IMR-90 (cell line): ENCODE measurements at regions not wholly inside any gene's neighbourhood (a gene's known extent, or its start where the extent isn't known, plus 50 kb on each side); places are given as distances from the start of the nearest gene placed in this dataset.

Source experiments
- ATAC-seq: fragments of 200-7000 bp; cut with Tn5 transposase; 2 replicates; pipeline ENCODE4 v1.9.1; 2020; ENCODE audit warnings: low read depth, mild to moderate bottlenecking, moderate library complexity
- BruUV-seq: library from RNA; stranded (reverse); fragments of 400-500 nt; replicated peaks from 2 replicates; lab custom pipeline; 2021; lab: Mats Ljungman, UMichigan
- CTCF ChIA-PET: fragments of 300-600 bp; formaldehyde crosslinking; extraction: SDS; loops from one replicate; lab custom pipeline; 2021; ENCODE audit warnings: antibody characterized with exemption; lab: Yijun Ruan, JAX
- POLR2A ChIA-PET: fragments of 300-600 bp; sonication (Branson Sonifier 250); formaldehyde crosslinking; loops from one replicate; lab custom pipeline; 2022; ENCODE audit warnings: antibody characterized with exemption; ENCODE audit not compliant: unreplicated experiment; lab: Charles Lee
- DNase-seq: peaks from one replicate; pipeline ENCODE4 v3.0.0; 2013
- H2AFZ ChIP-seq: replicated peaks from 2 replicates; pipeline ENCODE3; 2013; ENCODE audit warnings: low read length, mild to moderate bottlenecking; ENCODE audit not compliant: poor library complexity
- H2AK5ac ChIP-seq: 2 replicates; pipeline ENCODE4 v1.6.1; 2013; ENCODE audit warnings: low read depth, low read length, inconsistent platforms
- H2AK9ac ChIP-seq: replicated peaks from 2 replicates; pipeline ENCODE3; 2013; ENCODE audit warnings: mild to moderate bottlenecking, low read depth, low read length, moderate library complexity; ENCODE audit not compliant: poor library complexity
- H2BK120ac ChIP-seq: 2 replicates; pipeline ENCODE4 v1.6.1; 2013; ENCODE audit warnings: low read depth, low read length, inconsistent platforms
- H2BK15ac ChIP-seq: 3 replicates; pipeline ENCODE4 v1.6.1; 2013; ENCODE audit warnings: low read depth, low read length, inconsistent platforms
- H2BK20ac ChIP-seq: 2 replicates; pipeline ENCODE4 v1.6.1; 2013; ENCODE audit warnings: low read depth, mild to moderate bottlenecking, inconsistent platforms, low read length, moderate library complexity
- H2BK5ac ChIP-seq: 2 replicates; pipeline ENCODE4 v1.6.1; 2013; ENCODE audit warnings: mild to moderate bottlenecking, low read depth, low read length, inconsistent platforms; ENCODE audit not compliant: poor library complexity, severe bottlenecking
- H3K14ac ChIP-seq: replicated peaks from 2 replicates; pipeline ENCODE4 v1.6.1; 2013; ENCODE audit warnings: low read depth, low read length, inconsistent platforms
- H3K18ac ChIP-seq: 2 replicates; pipeline ENCODE4 v1.6.1; 2013; ENCODE audit warnings: low read depth, low read length, control low read depth
- H3K23ac ChIP-seq: 2 replicates; pipeline ENCODE4 v1.6.1; 2013; ENCODE audit warnings: low read depth, low read length, inconsistent platforms
- H3K27ac ChIP-seq: 2 replicates; pipeline ENCODE4 v1.5.1; 2013; ENCODE audit warnings: mild to moderate bottlenecking, control low read depth, low read length; ENCODE audit not compliant: insufficient read depth
- H3K27me3 ChIP-seq: 2 replicates; pipeline ENCODE4 v1.6.1; 2013; ENCODE audit warnings: low read length; ENCODE audit not compliant: control insufficient read depth, insufficient read depth
- H3K36me3 ChIP-seq: 2 replicates; pipeline ENCODE4 v1.6.1; 2013; ENCODE audit warnings: low read length, mixed read lengths; ENCODE audit not compliant: control insufficient read depth, insufficient read depth
- H3K4ac ChIP-seq: 2 replicates; pipeline ENCODE4 v1.6.1; 2013; ENCODE audit warnings: low read depth, low read length, inconsistent platforms
- H3K4me1 ChIP-seq: 2 replicates; pipeline ENCODE4 v1.6.1; 2013; ENCODE audit warnings: low read length, mixed read lengths; ENCODE audit not compliant: control insufficient read depth, insufficient read depth
- H3K4me2 ChIP-seq: 2 replicates; pipeline ENCODE4 v1.6.1; 2013; ENCODE audit warnings: low read depth, mild to moderate bottlenecking, control low read depth, low read length, moderate library complexity
- H3K4me3 ChIP-seq: 2 replicates; pipeline ENCODE4 v1.5.1; 2013; ENCODE audit warnings: low read depth, mild to moderate bottlenecking, control low read depth, low read length, moderate library complexity; ENCODE audit not compliant: insufficient read depth
- H3K56ac ChIP-seq: 2 replicates; pipeline ENCODE4 v1.6.1; 2013; ENCODE audit warnings: low read length, inconsistent platforms; ENCODE audit not compliant: insufficient read depth; ENCODE audit errors: extremely low read depth
- H3K79me1 ChIP-seq, 2 experiments: 2 replicates each; pipeline ENCODE4 v1.6.1; 2013; ENCODE audit warnings: low read length in 2 of 2, inconsistent platforms in 1 of 2, low read depth in 1 of 2
- H3K9ac ChIP-seq: 2 replicates; pipeline ENCODE4 v1.6.1; 2013; ENCODE audit warnings: low read depth, low read length, control low read depth
- H3K9me1 ChIP-seq: 2 replicates; pipeline ENCODE4 v1.6.1; 2013; ENCODE audit warnings: low read length, inconsistent platforms; ENCODE audit not compliant: insufficient read depth
- H3K9me3 ChIP-seq: 2 replicates; pipeline ENCODE4 v1.6.1; 2013; ENCODE audit warnings: low read length; ENCODE audit not compliant: control insufficient read depth, insufficient read depth
- H4K20me1 ChIP-seq: 2 replicates; pipeline ENCODE4 v1.6.1; 2013; ENCODE audit warnings: low read length, inconsistent platforms; ENCODE audit not compliant: insufficient read depth
- H4K5ac ChIP-seq: 2 replicates; pipeline ENCODE4 v1.6.1; 2013; ENCODE audit warnings: mild to moderate bottlenecking, low read depth, low read length, control low read depth
- H4K8ac ChIP-seq, 2 experiments: 2 replicates each; pipeline ENCODE4 v1.6.1; 2013; ENCODE audit warnings: low read depth in 2 of 2, low read length in 2 of 2, control low read depth in 1 of 2, inconsistent platforms in 1 of 2
- H4K91ac ChIP-seq: 2 replicates; pipeline ENCODE4 v1.6.1; 2013; ENCODE audit warnings: low read depth, low read length, inconsistent platforms; ENCODE audit not compliant: insufficient read depth
- MAZ ChIP-seq: IDR thresholded peaks from 2 replicates; pipeline ENCODE4 v1.6.1; 2012; ENCODE audit warnings: low read depth, mild to moderate bottlenecking, low read length, improper control_type of control experiment, moderate library complexity, borderline replicate concordance
- RAD21 ChIP-seq: IDR thresholded peaks from 2 replicates; pipeline ENCODE4 v1.6.1; 2012; ENCODE audit warnings: low read length, improper control_type of control experiment
- RCOR1 ChIP-seq: IDR thresholded peaks from 2 replicates; pipeline ENCODE4 v1.6.1; 2012; ENCODE audit warnings: mild to moderate bottlenecking, low read length, improper control_type of control experiment; ENCODE audit not compliant: insufficient replicate concordance
- WGBS, 2 experiments: methylation state at CpG; one replicate each; pipeline versions ENCODE4 v1.1.5 to v1.1.7; 2013; ENCODE audit warnings: missing lambda C conversion rate in 2 of 2; ENCODE audit not compliant: insufficient read length in 1 of 2; ENCODE audit errors: extremely low coverage in 2 of 2; 5-methylcytosine and 5-hydroxymethylcytosine counted together
- dilution Hi-C: fragments of 300-500 bp; cut with HindIII; formaldehyde crosslinking; loops from one replicate; pipeline ENCODE4 v1.14.3; 2018; ENCODE audit warnings: low sequenced_read_pairs; ENCODE audit not compliant: unreplicated experiment
- in situ Hi-C: fragments of 300-500 bp; cut with MboI; formaldehyde crosslinking; loops from 3 replicates; pipeline ENCODE4 v1.14.3; 2019; ENCODE audit warnings: low sequenced_read_pairs, inconsistent platforms, mixed read lengths
- intact Hi-C: fragments of 100-400 bp; cut with micrococcal nuclease; formaldehyde crosslinking; loops from 2 replicates; pipeline ENCODE4 v1.10.0; 2022
- TF ChIP-seq, protein P1 (sequence below): fragments of 150-350 bp; IDR thresholded peaks from 2 replicates; pipeline ENCODE4 v1.6.1; 2017; ENCODE audit warnings: mild to moderate bottlenecking, antibody characterized with exemption, low read length, low read depth

DNA sequence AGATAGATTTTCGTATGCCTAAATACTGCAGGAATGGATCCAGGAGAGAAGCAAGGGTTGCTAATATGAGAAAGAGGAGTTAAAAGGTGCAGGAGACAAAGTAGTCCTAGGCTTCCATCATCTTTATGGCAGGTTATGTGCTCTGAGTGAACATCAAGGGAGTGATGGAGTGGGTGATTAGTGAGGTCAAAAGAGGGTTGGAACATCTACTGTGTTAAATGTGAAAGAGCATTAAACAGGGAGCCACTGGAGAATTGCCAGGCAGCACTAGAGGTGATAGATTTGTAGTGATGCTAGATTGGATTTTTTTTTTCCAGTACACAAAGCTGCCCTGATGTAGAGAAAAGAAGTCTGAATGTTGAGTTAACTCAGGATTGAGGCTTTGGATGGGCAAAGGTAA is 199.3 kb downstream of the NMUR2 start:
- Histone ChIP-seq H2BK20ac (no peak overlapping the region), H3K27ac (no peak overlapping the region), H3K9me3 (peaks cover 2% of the 10 kb centered on the region; the same call in 1 of the 2 replicates), H4K5ac (no peak overlapping the region), H4K20me1 (no peaks in the 10 kb centered on the region), H3K4me2 (no peak overlapping the region), H2BK5ac (no peak overlapping the region), H4K8ac (no peak overlapping the region), H2AK9ac (no peak overlapping the region), H4K91ac (no peak overlapping the region), H2BK120ac (no peak overlapping the region), H3K79me1 (no peaks in the 10 kb centered on the region), H3K23ac (no peak overlapping the region), H2AFZ (no peak overlapping the region), H3K4me3 (no peak overlapping the region), H3K9ac (no peak overlapping the region), H2AK5ac (no peak overlapping the region), H3K14ac (no peak overlapping the region), H2BK15ac (no peak overlapping the region), H3K18ac (no peak overlapping the region), H3K36me3 (no peaks in the 10 kb centered on the region), H3K27me3 (no peaks in the 10 kb centered on the region), H3K4ac (no peak overlapping the region), H3K4me1 (no peaks in the 10 kb centered on the region), H3K56ac (no peak overlapping the region), H3K9me1 (no peaks in the 10 kb centered on the region)
- WGBS, 2 experiments, result 20% methylated on average over 1 of the region's 1 CpG; no CpG with 5 or more reads in 1 of the 2 experiments
- in situ Hi-C loops (no loop called here), dilution Hi-C loops (no loop called here), intact Hi-C loops (no loop called here)
- TF ChIP-seq, protein P1, sequence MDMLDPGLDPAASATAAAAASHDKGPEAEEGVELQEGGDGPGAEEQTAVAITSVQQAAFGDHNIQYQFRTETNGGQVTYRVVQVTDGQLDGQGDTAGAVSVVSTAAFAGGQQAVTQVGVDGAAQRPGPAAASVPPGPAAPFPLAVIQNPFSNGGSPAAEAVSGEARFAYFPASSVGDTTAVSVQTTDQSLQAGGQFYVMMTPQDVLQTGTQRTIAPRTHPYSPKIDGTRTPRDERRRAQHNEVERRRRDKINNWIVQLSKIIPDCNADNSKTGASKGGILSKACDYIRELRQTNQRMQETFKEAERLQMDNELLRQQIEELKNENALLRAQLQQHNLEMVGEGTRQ, result no peak
- TF ChIP-seq MAZ (no peak), RAD21 (no peak), RCOR1 (no peak)
- ChIA-PET POLR2A (no interaction called here), CTCF (no interaction called here)
- ATAC-seq (no peak), DNase-seq (no peak)
- BruUV-seq, result no TSS peak
